BE2C (cell line): ENCODE measurements at regions not wholly inside any gene's neighbourhood (a gene's known extent, or its start where the extent isn't known, plus 50 kb on each side); places are given as distances from the start of the nearest gene placed in this dataset.
A peak's percentile ranks its signal among the peaks of the same experiment; 100 is the strongest.

Experiments
- DNase-seq: peaks from one replicate; pipeline ENCODE4 v3.0.0-alpha.2; 2020
- H3K27me3 ChIP-seq: fragments of 250-450 bp; sonication (Bioruptor Pico); 2 replicates; pipeline ENCODE4 v1.5.1; 2020; ENCODE audit warnings: mild to moderate bottlenecking
- H3K36me3 ChIP-seq: fragments of 250-450 bp; sonication (Bioruptor Pico); 2 replicates; pipeline ENCODE4 v1.5.1; 2020; ENCODE audit warnings: mild to moderate bottlenecking
- H3K4me1 ChIP-seq: fragments of 250-450 bp; sonication (Bioruptor Pico); 2 replicates; pipeline ENCODE4 v1.5.1; 2020
- H3K4me3 ChIP-seq: 2 replicates; pipeline ENCODE4 v1.5.1; 2011; ENCODE audit warnings: low read depth, low read length
- H3K9me3 ChIP-seq: fragments of 250-450 bp; sonication (Bioruptor Pico); 2 replicates; pipeline ENCODE4 v1.5.1; 2020
- CTCF ChIP-seq: IDR thresholded peaks from 2 replicates; pipeline ENCODE4 v1.5.1; 2012; ENCODE audit warnings: mild to moderate bottlenecking, low read depth, low read length

DNA sequence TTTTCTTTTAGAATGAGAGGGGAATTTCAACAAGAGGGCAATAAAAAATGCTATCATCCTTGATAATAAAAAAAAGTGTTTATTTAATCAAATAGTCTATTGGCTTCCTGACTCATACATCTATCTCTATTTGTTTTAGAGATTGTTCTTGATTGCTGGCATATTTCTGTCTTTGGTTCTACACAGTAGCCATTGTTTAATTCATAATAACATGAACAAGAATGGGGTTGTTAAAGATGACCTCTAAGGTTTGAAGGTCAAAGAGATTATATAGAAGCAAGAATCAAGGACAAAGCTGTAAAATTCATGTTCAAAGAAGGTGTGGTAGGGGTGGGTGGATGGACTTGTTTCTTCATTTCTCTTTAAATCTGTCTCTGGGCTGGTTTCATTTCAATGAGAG lies 166.0 kb upstream of the KLF12 start:
- TF ChIP-seq CTCF, result no peak
- Histone ChIP-seq H3K4me3 (no peak overlapping the region), H3K27me3 (no peaks in the 10 kb centered on the region), H3K4me1 (peaks cover 3% of the 10 kb centered on the region; the same call in 1 of the 2 replicates), H3K9me3 (no peaks in the 10 kb centered on the region), H3K36me3 (no peaks in the 10 kb centered on the region; the same call in 1 of the 2 replicates)
- no peak for DNase-seq

GRCh38 chr13:74299721-74300120 lies 165.5 kb upstream of the KLF12 start:
- peaks cover 3% of the 10 kb centered on the region; the same call in 1 of the 2 replicates for H3K4me1 ChIP-seq
- no peaks in the 10 kb centered on the region; the same call in 1 of the 2 replicates for H3K36me3 ChIP-seq
- no peak for TF ChIP-seq CTCF
- H3K4me3 ChIP-seq, result no peak overlapping the region
- DNase-seq, result no peak
- no peaks in the 10 kb centered on the region for H3K9me3 ChIP-seq
- no peaks in the 10 kb centered on the region for H3K27me3 ChIP-seq

- Histone ChIP-seq H3K27me3 (no peaks in the 10 kb centered on the region), H3K4me3 (no peak overlapping the region), H3K4me1 (peaks cover 3% of the 10 kb centered on the region; the same call in 1 of the 2 replicates), H3K9me3 (no peaks in the 10 kb centered on the region), H3K36me3 (no peaks in the 10 kb centered on the region; the same call in 1 of the 2 replicates)
- no peak for DNase-seq
- no peak for TF ChIP-seq CTCF
Measured at GRCh38 chr13:74298923-74299322, 164.7 kb upstream of the KLF12 start.

DNA sequence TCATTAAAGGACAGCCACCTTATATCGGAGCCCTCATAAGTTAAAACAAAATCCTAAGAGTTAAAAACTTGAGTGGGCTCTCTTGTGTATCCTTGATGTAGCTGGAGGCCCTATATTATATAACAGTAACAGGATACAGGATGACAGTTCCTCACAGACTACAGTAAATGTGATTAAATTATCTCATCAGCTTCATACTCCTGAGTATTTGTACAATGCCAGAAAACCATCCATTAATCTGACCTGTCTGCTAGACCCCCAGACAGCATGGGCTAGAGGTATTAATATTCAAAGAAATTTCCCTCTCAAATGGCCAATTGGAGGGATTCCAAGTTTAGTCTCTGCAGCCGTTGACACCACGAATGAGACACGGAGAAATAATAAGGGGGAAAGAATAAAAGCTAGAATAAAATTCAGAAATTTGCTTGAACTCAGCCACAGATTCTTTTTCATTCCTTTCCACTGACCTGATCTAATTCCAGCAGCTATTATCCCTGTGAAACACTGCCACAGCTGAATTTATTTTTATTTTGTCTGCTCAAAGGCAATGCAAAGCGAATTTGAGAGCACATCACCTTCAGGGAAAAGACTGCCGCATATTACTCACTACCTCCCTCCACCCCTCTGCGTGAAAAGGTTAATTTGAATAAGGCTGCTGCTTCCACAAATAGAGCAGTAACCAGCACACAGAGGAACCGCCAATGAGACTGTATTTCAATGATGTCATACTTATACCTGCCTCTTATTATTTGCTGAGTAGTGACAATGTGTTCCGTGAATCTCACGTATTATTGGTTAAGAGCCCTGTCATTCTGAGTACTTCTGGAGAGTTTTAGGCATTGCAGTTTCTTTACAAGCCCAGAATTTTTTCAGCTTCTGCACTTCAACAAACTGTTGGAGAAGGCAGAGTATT lies 155.9 kb upstream of the KLF12 start:
- no peaks in the 10 kb centered on the region for H3K27me3 ChIP-seq
- DNase-seq, result peak; percentile 63
- H3K4me1 ChIP-seq, result peaks cover 21% of the 10 kb centered on the region
- H3K9me3 ChIP-seq, result no peaks in the 10 kb centered on the region
- H3K4me3 ChIP-seq, result peak overlapping the region; percentile 50
- TF ChIP-seq CTCF, result peak; percentile 9; the same call in 1 of the 2 replicates
- H3K36me3 ChIP-seq, result no peaks in the 10 kb centered on the region

- Histone ChIP-seq H3K27me3 (no peaks in the 10 kb centered on the region), H3K4me3 (no peak overlapping the region), H3K36me3 (no peaks in the 10 kb centered on the region), H3K9me3 (no peaks in the 10 kb centered on the region), H3K4me1 (peaks cover 21% of the 10 kb centered on the region)
- no peak for TF ChIP-seq CTCF
- no peak for DNase-seq
Measured at GRCh38 chr13:74289107-74289506, 154.9 kb upstream of the KLF12 start.

GRCh38 chr13:74288361-74288911 lies 154.2 kb upstream of the KLF12 start:
- H3K36me3 ChIP-seq, result no peaks in the 10 kb centered on the region
- H3K9me3 ChIP-seq, result no peaks in the 10 kb centered on the region
- no peaks in the 10 kb centered on the region for H3K27me3 ChIP-seq
- DNase-seq, result peak; percentile 71
- no peak for TF ChIP-seq CTCF
- H3K4me1 ChIP-seq, result peaks cover 21% of the 10 kb centered on the region
- H3K4me3 ChIP-seq, result peak overlapping the region; percentile 66
